ENCODE measurements at regions not wholly inside any gene's neighbourhood (a gene's known extent, or its start where the extent isn't known, plus 50 kb on each side); places are given as distances from the start of the nearest gene placed in this dataset.

DNA sequence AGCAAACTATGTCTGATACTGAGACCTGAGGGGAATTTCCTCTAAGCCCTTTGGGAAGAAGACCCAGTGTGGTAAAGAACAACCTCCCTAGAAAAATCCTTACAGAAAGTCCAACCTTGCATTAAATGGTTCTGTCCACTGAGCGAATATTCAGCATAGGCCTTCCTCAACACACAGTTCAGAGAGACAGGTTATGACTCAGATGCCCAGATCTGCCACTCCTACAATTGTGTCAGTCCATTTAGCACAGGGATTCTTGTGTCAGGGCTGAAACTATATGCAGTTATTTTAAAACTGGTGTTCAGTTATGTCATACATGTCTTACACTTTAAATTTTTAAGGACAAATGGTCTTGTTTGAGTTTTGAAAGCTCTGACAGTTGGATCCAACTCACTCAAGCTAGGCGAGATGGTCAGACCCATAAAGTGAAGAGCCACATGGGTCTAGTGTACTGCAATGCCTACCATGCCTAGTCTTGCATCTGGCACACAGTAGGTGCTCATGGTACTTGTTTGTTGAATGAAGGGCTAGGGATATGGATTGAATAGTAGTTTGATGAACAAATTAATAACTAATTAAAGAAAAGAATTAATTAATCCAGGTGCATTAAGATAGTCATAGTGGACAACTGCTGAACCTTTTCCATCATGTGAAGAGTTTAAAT is 207.5 kb upstream of the PWP1 start:
- DNase-seq, result no peak

GRCh38 chr12:107478881-107479280 is 206.7 kb upstream of the PWP1 start:
- no peak for DNase-seq

DNA sequence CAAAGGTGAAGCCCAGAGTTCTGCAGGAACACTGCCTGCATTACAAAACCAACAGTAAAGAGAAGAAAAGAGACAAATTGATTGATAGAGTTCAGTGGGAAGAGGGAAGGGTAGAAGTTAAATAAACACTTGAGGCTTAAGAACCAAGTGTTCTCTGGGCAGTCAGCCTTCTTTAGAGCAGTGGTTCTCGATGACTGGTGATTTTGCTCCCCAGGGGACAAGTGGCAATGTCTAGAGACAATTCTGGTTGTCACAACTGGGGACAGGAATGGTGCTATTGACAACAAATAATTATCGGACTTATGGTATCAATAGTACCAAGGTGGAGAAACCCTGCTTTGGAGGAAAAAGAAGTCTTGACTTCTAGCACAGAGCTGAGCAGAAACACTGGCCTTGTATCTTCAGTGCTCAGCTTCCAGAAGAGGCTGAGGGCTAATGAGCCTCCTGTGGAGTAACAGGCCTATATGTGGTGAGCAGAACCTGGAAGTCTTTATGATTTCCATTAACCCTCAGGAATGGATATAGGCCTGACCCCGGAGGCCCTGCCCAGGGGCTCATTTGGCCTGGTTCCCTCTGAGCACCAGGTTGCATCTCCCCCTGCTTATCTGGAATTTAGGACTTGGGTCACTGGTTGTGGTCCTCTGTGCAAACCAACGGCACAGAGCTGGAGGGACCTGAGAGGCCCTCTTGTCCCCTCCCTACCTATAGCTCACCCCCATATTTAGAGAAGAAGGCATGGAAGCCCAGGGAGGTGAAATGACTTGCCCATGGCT is 204.6 kb upstream of the PWP1 start:
- no peak for DNase-seq

DNA sequence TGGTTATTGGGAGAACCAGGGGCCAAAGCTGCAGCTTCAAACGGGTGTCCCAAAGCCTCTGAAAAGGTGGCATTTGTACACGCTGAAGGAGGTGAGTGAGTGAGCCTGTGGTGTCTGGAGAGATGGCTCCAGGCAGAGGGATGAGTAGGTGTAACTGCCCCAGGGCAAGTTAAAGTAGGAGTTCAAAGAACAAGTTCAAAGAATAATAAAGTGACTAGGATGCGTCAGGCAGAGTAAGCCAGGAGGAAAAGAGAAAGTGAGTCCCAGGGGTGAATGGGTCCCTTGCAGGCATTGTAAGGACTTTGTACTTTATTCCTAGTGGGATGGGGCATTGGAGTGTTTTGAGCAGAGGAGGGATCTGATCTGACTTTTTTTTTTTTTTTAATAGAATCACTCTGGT is 201.4 kb upstream of the PWP1 start:
- no peak for DNase-seq

GRCh38 chr12:107484941-107485340 is 200.7 kb upstream of the PWP1 start:
- no peak for DNase-seq

- no peak for DNase-seq
Measured at GRCh38 chr12:107485731-107486130, 199.9 kb upstream of the PWP1 start.

GRCh38 chr12:107486140-107486892 is 199.3 kb upstream of the PWP1 start:
- DNase-seq, result no peak

- DNase-seq, result no peak
Measured at GRCh38 chr12:107487011-107487680, 198.5 kb upstream of the PWP1 start.

GRCh38 chr12:107488666-107489065 is 196.9 kb upstream of the PWP1 start:
- DNase-seq, result no peak

DNA sequence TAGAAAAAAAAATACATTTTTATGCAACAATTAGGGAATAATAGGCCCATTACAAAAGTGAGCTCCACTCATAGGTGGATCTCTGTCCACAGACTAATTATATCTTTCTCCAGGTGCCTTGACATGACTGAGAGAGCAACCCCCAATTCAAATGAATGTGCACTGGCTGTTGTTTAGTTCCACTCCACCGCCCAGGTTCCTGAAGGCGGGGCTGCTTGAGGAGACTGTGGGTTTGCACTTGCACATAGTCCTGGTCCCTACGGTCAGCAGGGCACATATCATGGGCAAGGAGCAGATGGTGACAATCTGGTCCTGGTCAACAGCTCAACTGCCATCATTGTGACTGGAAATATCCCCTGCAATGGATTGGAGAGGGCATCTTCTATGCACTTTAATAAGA is 195.6 kb upstream of the PWP1 start:
- no peak for DNase-seq

DNA sequence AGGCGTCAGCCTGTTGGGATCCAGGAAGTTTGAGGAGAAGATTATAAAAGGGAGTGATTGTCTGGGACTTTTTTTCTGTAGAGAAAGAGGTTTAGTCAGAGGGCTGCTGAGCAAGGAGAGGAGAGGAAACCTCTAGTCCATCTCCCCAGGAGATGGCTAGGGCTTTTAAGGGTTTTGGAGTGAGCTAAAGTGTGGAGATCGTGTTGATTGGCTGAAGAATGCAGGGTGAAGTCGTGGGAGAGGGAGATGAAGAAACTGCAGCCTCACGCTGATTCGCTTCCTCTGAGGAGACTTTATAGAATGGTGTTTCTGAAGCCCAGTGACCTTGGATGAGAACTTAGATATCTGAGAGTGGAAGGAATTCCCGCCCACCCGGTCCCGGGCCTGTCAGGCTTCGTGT is 193.7 kb upstream of the PWP1 start:
- no peak for DNase-seq

GRCh38 chr12:107492393-107493134 is 193.0 kb upstream of the PWP1 start:
- DNase-seq, result no peak

- no peak for DNase-seq
Measured at GRCh38 chr12:107493135-107493494, 192.5 kb upstream of the PWP1 start.

DNA sequence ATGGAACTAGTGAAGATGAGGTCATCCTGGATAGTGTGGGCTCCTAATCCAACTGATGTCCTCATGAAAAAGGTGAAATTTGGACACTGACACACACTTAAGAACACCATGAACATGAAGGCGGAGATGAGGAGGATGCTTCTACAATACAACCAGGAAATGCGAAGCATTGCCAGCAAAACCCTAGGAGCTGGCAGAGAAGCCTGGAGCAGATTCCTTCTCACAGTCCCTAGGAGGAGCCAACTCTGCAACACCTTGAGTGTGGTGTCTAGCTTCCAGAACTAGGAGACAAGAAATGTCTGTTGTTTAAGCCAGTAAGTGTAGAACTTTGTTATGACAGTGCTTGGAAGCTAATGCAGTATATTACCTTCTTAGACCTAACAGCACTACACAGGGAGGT is 191.9 kb upstream of the PWP1 start:
- DNase-seq, result no peak

- no peak for DNase-seq
Measured at GRCh38 chr12:107494331-107494730, 191.3 kb upstream of the PWP1 start.

DNA sequence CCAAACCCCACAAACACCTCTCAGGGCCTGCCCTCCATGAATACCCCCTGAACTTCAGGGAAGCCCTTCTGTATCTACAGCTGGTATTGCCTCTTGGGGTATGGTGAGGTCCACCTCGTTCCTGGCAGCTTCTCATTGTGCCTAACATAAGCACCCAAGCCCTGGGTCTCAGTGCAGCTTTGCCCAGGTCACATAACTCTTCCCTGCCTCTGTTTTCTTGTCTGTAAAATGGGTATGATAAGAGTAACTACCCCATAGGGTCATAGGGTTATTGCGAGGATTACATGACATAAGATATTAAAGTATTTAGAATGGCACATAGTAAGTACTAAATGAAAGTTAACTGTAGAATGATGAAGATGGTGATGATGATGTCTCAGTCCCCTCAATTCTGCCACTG is 190.0 kb upstream of the PWP1 start:
- no peak for DNase-seq

DNA sequence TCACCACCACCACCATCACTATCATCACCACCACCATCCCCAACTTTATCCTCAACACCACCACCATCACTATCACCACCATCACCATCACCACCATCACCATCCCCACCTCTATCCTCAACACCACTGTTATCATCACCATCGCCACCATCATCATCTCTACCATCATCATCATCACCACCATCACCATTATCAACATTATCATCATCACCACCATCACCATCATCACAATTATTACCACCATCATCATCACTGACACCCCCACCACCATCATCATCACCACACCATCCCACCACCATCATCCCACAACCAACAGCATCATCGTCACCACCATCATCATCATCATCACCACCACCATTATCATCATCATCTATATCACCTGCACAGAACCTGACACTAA is 188.4 kb upstream of the PWP1 start:
- no peak for DNase-seq

DNA sequence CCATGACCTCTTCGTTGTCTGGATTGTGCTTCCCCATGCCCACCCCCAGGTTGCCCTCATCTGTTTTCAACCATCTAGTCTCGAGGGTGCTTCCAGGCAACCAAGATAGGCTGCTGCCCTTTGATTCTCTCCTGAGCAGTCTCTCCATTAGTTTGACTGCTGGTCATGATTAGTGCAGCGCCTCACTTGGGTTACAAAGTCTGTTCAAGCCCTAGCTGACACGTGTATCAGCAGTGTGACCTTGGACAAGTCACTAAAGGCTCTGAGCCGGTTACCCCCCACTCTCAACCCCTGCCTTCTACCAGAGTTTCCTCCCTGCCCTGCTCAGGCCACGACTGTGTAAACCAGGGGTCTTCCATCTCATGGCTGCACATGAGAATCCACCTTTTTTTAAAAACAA is 185.3 kb upstream of the PWP1 start:
- DNase-seq, result no peak

DNA sequence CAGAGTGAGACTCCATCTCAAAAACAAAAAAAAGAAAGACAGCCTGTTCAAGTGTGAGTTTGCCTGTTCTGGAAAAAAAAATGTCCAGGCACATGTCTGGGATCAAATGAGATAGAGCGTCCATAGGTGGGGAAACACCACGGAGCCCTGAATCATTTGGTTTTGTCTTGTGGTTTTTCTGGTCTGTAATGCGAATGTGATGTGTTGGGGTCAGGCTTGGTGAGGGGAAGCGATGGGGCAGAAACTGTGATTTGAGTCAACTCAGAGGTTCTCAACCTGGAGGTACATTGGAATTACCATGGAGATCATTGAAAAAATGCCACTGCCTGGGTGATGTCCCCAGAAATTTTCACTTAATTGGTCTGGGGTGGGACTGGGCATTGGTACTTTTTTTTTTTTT is 183.9 kb upstream of the PWP1 start:
- no peak for DNase-seq

DNA sequence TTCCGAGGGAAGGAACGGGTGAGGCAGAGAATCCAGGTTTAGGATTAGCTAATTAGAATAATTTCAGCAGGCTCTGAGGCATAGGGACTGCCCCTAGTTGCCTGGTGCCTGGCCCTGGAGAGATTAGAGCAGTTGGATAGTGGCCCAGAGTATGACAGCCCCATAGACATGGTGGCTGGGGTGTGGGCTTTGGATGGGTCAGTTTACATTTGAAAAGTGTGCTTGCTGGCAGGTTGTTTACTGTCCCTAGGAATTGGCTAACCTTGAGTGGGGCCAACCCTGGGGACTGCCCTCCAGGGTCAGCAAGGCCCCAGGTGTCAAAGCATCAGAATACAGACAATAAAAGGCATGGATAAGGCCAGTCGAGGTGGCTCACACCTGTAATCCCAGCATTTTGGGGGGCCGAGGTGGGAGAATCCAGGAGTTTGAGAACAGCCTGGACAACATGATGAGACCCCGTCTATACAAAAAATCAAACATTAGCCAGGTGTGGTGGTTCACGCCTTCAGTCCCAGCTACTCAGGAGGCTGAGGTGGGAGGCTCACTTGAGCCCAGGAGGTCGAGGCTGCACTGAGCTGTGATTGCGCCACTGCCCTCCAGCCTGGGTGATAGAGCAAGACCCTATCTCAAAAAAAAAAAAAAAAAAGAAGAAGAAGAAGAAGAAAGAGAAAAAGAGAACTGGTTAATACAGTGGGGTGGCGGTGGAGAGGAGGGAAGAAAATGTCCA is 182.3 kb upstream of the PWP1 start:
- no peak for DNase-seq

DNA sequence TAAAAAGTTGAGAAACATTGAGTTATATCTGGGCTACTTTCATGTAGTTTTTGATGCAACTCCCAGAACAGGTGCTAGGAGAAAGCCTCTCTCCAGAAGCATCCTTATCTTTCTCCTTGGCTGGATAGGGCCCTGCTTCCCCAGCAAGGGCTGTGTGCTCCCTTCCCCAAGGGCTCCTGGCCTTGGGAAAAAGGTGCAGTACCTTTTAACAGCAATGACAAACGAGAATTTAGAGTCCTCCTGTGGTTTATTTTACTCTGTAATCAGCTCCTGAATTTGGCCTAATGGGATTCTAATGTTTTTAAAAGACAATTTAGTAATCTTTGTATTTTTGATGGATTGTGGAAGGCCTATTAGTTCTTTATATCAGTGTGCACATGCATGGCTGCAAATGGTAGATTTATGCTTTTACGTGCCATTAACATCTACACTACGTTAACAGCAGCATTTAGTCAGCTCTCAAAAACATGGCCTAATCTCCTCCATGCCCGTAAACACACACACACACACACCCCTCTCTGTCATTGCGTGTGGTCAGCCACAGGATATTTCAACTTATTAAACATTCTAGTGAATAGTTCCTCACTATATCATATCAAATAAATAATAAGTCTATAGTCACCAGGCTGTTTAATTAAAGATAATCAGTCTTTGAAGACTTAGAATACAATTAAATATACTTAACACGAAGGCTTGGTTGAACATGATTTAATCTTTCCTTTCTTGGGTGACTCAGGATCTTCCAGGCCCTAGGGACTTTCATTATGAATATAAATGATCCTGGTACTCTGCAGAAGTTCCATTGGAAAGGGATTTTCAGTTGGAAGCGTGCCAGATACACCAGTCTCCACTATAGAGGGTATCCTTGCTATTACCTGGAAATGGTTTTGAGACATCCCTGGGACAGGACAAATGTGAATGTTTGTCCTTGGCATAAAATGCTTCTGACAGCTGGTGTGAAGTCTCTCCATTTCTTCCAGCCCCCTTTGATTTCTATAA is 181.4 kb upstream of the PWP1 start:
- DNase-seq, result no peak

Measured in activated CD4-positive, alpha-beta T cell treated with anti-CD3 and anti-CD28 coated beads for 1 hour (primary cell).